Testis (tissue), 2 donors: ENCODE measurements at regions not wholly inside any gene's neighbourhood (a gene's known extent, or its start where the extent isn't known, plus 50 kb on each side); places are given as distances from the start of the nearest gene placed in this dataset.

Source experiments
- POLR2A ChIP-seq: fragments of 450-650 bp; IDR thresholded peaks from one replicate; pipeline ENCODE4 v1.6.1; 2017; ENCODE audit warnings: antibody characterized with exemption, mild to moderate bottlenecking, moderate library complexity
- TF ChIP-seq, protein P1 (sequence below), 3 experiments: fragments of 450-650 bp in 2 of 3; fragments of 200-600 bp in 1 of 3; sonication (generic) in 1 of 3; IDR thresholded peaks; one replicate each; pipeline ENCODE4 v1.5.1; 2016 to 2019; ENCODE audit warnings: antibody characterized with exemption in 3 of 3, mild to moderate bottlenecking in 2 of 3, moderate library complexity in 1 of 3

GRCh38 chr5:68457285-68457684 is 241.7 kb downstream of the PIK3R1 start:
- TF ChIP-seq, protein P1, sequence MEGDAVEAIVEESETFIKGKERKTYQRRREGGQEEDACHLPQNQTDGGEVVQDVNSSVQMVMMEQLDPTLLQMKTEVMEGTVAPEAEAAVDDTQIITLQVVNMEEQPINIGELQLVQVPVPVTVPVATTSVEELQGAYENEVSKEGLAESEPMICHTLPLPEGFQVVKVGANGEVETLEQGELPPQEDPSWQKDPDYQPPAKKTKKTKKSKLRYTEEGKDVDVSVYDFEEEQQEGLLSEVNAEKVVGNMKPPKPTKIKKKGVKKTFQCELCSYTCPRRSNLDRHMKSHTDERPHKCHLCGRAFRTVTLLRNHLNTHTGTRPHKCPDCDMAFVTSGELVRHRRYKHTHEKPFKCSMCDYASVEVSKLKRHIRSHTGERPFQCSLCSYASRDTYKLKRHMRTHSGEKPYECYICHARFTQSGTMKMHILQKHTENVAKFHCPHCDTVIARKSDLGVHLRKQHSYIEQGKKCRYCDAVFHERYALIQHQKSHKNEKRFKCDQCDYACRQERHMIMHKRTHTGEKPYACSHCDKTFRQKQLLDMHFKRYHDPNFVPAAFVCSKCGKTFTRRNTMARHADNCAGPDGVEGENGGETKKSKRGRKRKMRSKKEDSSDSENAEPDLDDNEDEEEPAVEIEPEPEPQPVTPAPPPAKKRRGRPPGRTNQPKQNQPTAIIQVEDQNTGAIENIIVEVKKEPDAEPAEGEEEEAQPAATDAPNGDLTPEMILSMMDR (IDR thresholded peaks at IDR 0.05): no peak
- no peak for TF ChIP-seq POLR2A
